HG03558 (cell line): ENCODE measurements at regions not wholly inside any gene's neighbourhood (a gene's known extent, or its start where the extent isn't known, plus 50 kb on each side); places are given as distances from the start of the nearest gene placed in this dataset.
"Not testable (repeated sequence)": the region's sequence is repeated elsewhere in the genome, so short reads cannot be mapped to it uniquely, and the experiment has no call there.

ENCODE experiments used
- ATAC-seq: cut with Tn5 transposase; IDR thresholded peaks from one replicate; pipeline ENCODE4 v1.9.1; 2021; ENCODE audit warnings: moderate number of reproducible peaks; ENCODE audit not compliant: unreplicated experiment; ENCODE audit errors: extremely low read depth

- no peak for ATAC-seq
These were observed 63.9 kb downstream of the NFKBIZ start for GRCh38 chr3:101913168-101913567.

DNA sequence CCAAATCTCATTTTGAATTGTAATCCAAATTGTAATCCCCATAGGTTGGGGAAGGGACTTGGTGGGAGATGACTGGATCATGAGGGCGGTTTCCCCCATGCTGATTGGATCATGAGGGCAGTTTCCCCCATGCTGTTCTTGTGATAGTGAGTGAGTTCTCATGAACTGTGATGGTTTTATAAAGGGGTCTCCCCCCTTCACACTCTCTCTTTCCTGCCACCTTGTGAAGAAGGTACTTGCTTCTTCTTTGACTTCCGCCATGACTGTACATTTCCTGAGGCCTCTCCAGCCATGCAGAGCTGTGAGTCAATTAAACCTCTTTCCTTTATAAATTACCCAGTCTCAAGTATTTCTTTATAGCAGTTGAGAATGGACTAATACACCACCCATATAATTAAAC lies 68.4 kb downstream of the NFKBIZ start:
- ATAC-seq, result not testable (repeated sequence)

GRCh38 chr3:101922151-101922725 lies 72.9 kb downstream of the NFKBIZ start:
- not testable (repeated sequence) for ATAC-seq

DNA sequence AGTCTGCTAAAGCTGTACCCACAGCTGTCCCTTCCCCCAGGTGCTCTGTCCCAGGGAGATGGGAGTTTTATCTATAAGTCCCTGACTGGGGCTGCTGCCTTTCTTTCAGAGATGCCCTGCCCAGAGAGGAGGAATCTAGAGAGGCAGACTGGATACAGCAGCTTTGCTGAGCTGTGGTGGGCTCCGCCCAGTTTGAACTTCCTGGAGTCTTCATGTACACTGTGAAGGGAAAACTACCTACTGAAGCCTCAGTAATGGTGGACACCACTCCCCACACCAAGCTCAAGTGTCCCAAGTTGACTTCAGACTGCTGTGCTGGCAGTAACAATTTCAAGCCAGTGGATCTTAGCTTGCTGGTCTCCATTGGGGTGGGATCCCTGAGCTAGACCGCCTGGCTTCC lies 75.3 kb downstream of the NFKBIZ start:
- not testable (repeated sequence) for ATAC-seq

DNA sequence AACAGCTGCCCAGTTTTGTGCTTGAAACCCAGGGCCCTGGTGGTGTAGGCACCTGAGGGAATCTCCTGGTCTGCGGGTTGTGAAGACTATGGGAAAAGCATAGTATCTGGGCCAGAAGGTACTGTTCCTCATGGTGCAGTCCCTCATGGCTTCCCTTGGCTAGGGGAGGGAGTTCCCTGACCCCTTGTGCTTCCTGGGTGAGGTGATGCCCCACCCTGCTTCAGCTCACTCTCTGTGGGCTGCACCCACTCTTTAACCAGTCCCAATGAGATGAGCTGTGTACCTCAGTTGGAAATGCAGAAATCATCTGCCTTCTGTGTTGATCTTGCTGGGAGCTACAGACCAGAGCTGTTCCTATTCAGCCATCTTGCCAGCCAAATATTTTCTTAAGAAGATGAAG lies 75.8 kb downstream of the NFKBIZ start:
- ATAC-seq, result not testable (repeated sequence)

DNA sequence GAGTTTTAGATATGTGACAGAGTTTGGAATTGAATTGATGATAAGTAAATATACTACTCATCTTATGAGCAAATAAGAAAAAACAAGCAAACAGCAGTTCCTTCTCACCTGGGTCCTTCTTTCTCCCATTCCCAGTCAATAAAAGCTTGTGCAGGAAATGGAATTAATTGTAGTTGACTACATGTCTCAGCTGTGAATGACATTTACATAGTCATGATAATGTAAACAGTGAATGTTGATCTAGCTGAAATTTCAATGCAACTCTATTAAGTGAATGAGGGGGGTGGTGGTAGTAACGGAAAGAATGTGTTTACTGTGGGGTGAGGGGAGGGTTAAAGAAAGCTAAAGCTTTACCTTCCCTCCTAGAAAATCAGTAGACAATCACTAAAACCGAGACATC lies 76.2 kb downstream of the NFKBIZ start:
- no peak for ATAC-seq

GRCh38 chr3:101926594-101927105 lies 77.3 kb downstream of the NFKBIZ start:
- ATAC-seq, result no peak

- ATAC-seq, result no peak
These were observed 79.6 kb downstream of the NFKBIZ start for GRCh38 chr3:101928890-101929289.

DNA sequence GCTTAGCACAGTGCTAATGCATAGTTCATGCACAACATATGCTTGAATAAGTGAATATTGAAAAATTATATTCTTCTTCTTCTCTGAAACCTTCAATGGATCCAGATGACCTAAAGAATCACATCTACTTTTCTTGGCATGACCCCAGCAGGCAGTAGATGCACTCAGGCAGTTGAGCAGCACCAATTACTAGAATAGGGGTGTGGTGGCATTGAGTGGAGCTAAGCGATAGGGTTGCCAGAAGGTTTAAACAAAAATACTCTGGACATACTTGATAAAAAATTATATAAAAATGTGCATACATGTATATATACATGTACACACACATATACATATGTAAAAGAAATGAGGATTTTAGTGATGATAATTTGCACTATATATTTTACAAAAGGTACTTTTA lies 81.8 kb downstream of the NFKBIZ start:
- ATAC-seq, result no peak

GRCh38 chr3:101932326-101933068 lies 83.2 kb downstream of the NFKBIZ start:
- no peak for ATAC-seq

DNA sequence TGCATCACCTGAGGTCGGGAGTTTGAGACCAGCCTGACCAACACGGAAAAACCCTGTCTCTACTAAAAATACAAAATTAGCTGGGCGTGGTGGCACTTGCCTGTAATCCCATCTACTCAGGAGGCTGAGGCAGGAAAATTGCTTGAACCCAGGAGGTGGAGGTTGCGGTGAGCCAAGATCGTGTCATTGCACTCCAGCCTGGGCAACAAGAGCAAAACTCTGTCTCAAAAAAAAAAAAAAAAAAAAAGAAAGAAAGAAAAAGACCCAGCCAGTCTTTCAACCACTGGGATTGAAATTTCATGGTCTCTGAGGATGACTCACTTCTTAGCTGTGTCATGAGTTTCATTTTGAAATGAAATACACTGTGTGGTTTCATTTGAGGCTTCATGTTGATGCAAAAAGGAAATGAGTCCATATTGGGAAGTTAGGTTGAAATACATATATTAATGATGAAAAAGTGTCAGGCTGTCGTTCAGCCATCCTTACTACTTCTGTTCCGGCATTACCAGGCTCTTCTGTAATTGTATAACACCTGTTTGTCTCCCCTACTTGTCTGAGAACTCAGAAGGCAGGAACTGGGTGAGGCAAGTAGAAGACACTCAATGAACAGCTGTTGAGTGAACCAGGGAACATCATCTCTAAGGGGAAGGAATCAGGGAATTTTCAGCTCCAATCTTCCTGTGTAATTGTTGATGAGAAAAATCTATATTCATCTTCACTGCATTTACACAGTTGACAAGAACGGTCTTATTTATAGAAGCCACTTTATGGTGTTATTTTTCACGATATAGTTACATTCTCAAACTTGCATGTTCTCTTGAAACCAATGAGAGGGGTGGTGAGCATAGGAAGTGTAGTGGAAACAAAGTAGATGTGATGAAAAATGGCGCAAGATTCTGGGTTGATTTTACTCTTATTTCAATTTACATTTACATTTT lies 87.4 kb downstream of the NFKBIZ start:
- ATAC-seq, result peak; percentile 88

DNA sequence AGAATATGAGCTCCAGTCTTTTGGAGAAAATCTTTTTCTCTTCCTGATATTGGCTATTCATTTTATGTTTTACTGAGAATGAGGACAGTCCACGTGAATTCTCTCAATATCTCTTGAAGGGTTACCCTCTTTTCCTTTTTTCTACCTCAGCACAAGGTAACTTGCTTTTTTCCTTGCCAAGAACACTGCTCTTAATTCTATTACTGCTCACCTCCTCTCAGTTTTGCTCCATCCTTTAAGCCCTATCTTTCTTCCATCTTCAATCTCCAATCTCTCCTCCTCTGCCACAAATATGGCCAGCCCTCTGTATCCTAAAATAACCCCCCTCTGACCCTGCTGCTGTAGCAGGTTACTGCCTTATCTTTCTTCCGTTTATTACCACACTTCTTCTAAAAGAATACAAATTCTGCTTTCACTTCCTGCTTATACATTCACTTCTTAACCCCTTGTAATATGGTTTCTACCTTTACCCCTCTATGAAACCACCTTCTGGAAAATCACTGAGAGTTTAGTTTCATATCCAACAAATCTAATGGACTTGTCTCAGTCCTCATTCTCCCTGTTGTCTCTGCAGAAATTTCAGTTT lies 89.0 kb downstream of the NFKBIZ start:
- ATAC-seq, result no peak

DNA sequence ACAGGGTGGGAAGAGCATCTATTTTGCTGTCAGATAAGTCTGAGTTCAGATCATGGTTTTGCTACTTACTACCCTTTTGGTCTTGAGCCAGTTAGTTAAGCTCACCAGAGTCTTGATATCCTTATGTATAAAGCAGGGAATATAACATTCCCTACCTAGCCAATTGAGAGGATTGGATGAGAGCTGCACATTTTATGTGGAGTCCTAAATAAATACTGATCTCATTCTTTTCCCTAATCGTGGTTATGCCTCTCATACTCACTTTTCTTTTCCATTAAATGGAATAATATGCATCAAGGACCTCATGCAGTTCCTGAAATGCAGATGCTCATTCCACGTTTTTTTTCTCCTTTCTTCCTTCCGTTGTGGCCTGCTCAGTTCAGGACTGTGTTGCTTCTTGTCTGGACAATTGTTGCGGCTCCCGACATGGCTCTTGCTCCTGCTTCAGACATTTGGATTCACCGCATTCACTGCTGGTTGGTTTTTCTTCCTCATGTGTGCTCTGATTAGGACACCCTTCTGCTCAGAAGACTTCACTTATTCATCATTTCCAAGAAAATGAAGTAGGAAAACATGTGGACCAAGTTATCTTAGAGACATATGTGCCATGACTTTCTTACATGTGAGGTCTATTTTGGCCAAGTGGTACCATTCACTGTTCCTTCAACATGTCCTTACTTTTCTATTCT lies 90.2 kb downstream of the NFKBIZ start:
- ATAC-seq, result no peak

- ATAC-seq, result no peak
These were observed 91.4 kb downstream of the NFKBIZ start for GRCh38 chr3:101940521-101941317.

DNA sequence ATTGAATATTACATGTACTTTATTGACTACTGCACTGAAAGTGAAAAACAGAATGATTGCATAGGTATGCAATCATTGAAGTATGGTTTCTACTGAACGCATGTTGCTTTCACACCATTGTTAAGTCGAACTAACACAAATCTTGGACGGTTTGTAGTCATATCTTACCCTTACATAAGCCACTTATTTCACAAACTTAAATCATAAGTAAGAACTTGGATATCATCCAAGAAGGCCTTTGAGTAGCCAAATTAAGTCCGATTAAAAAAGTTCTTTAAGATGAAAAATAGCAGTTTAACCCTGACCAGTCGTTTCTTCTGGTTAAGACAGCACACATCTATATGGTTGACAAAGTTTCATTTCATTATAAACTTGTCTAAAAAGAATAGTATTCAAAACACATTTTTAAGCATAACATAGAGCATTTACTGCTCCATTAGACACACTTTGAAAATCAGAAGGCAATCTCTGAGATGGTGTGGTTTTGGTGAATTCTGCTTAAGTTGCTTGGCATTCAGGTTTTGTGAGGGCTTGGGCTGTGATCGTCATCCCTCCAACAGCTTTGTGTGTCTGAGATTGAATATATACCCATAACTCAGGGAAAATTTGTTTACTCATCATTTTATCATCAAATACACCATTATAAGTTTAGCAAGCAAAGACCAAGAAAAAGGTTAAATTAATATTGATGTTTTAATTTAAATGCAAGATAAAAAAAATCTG lies 92.2 kb downstream of the NFKBIZ start:
- no peak for ATAC-seq

GRCh38 chr3:101942356-101942755 lies 93.0 kb downstream of the NFKBIZ start:
- ATAC-seq, result no peak

GRCh38 chr3:101943029-101943428 lies 93.7 kb downstream of the NFKBIZ start:
- no peak for ATAC-seq

- ATAC-seq, result no peak
These were observed 95.0 kb downstream of the NFKBIZ start for GRCh38 chr3:101944308-101944707.
